Astrocyte (in vitro differentiated cells and primary cell): ENCODE measurements at regions not wholly inside any gene's neighbourhood (a gene's known extent, or its start where the extent isn't known, plus 50 kb on each side); places are given as distances from the start of the nearest gene placed in this dataset.

ENCODE experiments used
- DNase-seq: peaks from one replicate; pipeline ENCODE4 v3.0.0-alpha.2; 2010; ENCODE audit warnings: low read depth
- FAIRE-seq: peaks from 2 replicates; lab custom pipeline; 2011; peaks lifted over from hg19 to GRCh38; lab: Jason Lieb, UNC
- H2AFZ ChIP-seq: 2 replicates; pipeline ENCODE4 v1.6.0; 2012; ENCODE audit warnings: low read depth, low read length, inconsistent platforms
- H3K27ac ChIP-seq: 2 replicates; pipeline ENCODE4 v1.5.1; 2011; ENCODE audit warnings: low read depth, low read length, inconsistent platforms
- H3K27me3 ChIP-seq: 2 replicates; pipeline ENCODE4 v1.6.0; 2011; ENCODE audit warnings: low read length, inconsistent platforms; ENCODE audit not compliant: insufficient read depth
- H3K36me3 ChIP-seq: 2 replicates; pipeline ENCODE4 v1.5.1; 2011; ENCODE audit warnings: low read length, inconsistent platforms; ENCODE audit not compliant: insufficient read depth
- H3K4me1 ChIP-seq: 2 replicates; pipeline ENCODE4 v1.5.1; 2011; ENCODE audit warnings: low read length, inconsistent platforms; ENCODE audit not compliant: insufficient read depth
- H3K4me2 ChIP-seq: 2 replicates; pipeline ENCODE4 v1.6.0; 2012; ENCODE audit warnings: low read length, inconsistent platforms
- H3K4me3 ChIP-seq: 2 replicates; pipeline ENCODE4 v1.5.1; 2011; ENCODE audit warnings: low read depth, mild to moderate bottlenecking, low read length, inconsistent platforms; ENCODE audit not compliant: insufficient read depth
- H3K79me2 ChIP-seq: 2 replicates; pipeline ENCODE4 v1.6.0; 2012; ENCODE audit warnings: mild to moderate bottlenecking, low read length, inconsistent platforms; ENCODE audit not compliant: insufficient read depth
- H3K9ac ChIP-seq: 2 replicates; pipeline ENCODE4 v1.6.0; 2012; ENCODE audit warnings: mild to moderate bottlenecking, low read length, inconsistent platforms
- H3K9me3 ChIP-seq: 2 replicates; pipeline ENCODE4 v1.5.1; 2012; ENCODE audit warnings: low read depth, mild to moderate bottlenecking, low read length, inconsistent platforms; ENCODE audit not compliant: insufficient read depth
- H4K20me1 ChIP-seq: 2 replicates; pipeline ENCODE4 v1.6.0; 2012; ENCODE audit warnings: low read length, inconsistent platforms; ENCODE audit not compliant: insufficient read depth
- H3K27ac Mint-ChIP-seq: one replicate; pipeline ENCODE4 v1.8.0; 2021; ENCODE audit warnings: mild to moderate bottlenecking, mixed read lengths; ENCODE audit not compliant: unreplicated experiment
- H3K27me3 Mint-ChIP-seq: one replicate; pipeline ENCODE4 v1.8.0; 2021; ENCODE audit warnings: low read depth, mixed read lengths; ENCODE audit not compliant: unreplicated experiment
- H3K36me3 Mint-ChIP-seq: one replicate; pipeline ENCODE4 v1.8.0; 2021; ENCODE audit warnings: low read depth, mixed read lengths; ENCODE audit not compliant: unreplicated experiment
- H3K4me1 Mint-ChIP-seq: one replicate; pipeline ENCODE4 v1.8.0; 2021; ENCODE audit warnings: low read depth, mixed read lengths; ENCODE audit not compliant: unreplicated experiment
- H3K4me3 Mint-ChIP-seq: one replicate; pipeline ENCODE4 v1.8.0; 2021; ENCODE audit warnings: mild to moderate bottlenecking, moderate library complexity, mixed read lengths; ENCODE audit not compliant: unreplicated experiment
- H3K9me3 Mint-ChIP-seq: one replicate; pipeline ENCODE4 v1.8.0; 2021; ENCODE audit warnings: mild to moderate bottlenecking, mixed read lengths; ENCODE audit not compliant: unreplicated experiment
- EZH2 ChIP-seq: IDR thresholded peaks from 2 replicates; pipeline ENCODE4 v1.6.1; 2012; ENCODE audit warnings: mild to moderate bottlenecking, low read length, inconsistent platforms; ENCODE audit not compliant: insufficient read depth
- TF ChIP-seq, protein P1 (sequence below): IDR thresholded peaks from 2 replicates; pipeline ENCODE4 v1.5.1; 2011; ENCODE audit warnings: low read depth, mild to moderate bottlenecking, inconsistent platforms, low read length, moderate library complexity; ENCODE audit not compliant: insufficient read depth

DNA sequence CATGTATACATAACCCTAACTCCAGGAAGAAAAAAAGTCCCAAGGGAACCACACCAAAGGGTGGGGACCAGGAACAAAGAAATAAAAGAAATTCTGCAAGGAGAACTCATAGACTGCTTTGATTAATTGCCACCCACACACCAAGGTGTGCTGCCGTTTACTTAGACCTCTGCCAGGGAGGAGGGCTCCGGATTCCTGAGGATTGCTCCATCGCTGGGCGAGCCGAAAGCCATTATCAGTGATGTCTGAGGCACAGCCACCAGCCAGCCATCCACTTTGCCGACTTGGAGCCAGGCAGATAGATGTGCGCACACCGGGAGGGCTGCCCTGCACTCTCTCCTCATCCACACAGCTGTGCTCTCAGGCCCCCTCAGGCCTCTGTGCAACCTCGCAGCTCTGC lies 272.7 kb upstream of the FOXQ1 start:
- Histone ChIP-seq H3K27me3 (peaks cover 11% of the 10 kb centered on the region), H3K4me3 (no peak overlapping the region), H3K9me3 (no peaks in the 10 kb centered on the region), H3K4me1 (no peaks in the 10 kb centered on the region), H3K27ac (no peak overlapping the region), H3K4me2 (no peak overlapping the region), H3K79me2 (no peaks in the 10 kb centered on the region), H4K20me1 (no peaks in the 10 kb centered on the region), H3K9ac (no peak overlapping the region), H2AFZ (no peak overlapping the region), H3K36me3 (no peaks in the 10 kb centered on the region)
- H3K27ac Mint-ChIP-seq = no peak overlapping the region
- no peak overlapping the region for H3K4me3 Mint-ChIP-seq
- H3K27me3 Mint-ChIP-seq = peaks cover 67% of the 10 kb centered on the region
- no peaks in the 10 kb centered on the region for H3K4me1 Mint-ChIP-seq
- H3K9me3 Mint-ChIP-seq = peaks cover 2% of the 10 kb centered on the region
- DNase-seq = no peak
- no peak for FAIRE-seq
- no peak for TF ChIP-seq EZH2
- TF ChIP-seq, protein P1, sequence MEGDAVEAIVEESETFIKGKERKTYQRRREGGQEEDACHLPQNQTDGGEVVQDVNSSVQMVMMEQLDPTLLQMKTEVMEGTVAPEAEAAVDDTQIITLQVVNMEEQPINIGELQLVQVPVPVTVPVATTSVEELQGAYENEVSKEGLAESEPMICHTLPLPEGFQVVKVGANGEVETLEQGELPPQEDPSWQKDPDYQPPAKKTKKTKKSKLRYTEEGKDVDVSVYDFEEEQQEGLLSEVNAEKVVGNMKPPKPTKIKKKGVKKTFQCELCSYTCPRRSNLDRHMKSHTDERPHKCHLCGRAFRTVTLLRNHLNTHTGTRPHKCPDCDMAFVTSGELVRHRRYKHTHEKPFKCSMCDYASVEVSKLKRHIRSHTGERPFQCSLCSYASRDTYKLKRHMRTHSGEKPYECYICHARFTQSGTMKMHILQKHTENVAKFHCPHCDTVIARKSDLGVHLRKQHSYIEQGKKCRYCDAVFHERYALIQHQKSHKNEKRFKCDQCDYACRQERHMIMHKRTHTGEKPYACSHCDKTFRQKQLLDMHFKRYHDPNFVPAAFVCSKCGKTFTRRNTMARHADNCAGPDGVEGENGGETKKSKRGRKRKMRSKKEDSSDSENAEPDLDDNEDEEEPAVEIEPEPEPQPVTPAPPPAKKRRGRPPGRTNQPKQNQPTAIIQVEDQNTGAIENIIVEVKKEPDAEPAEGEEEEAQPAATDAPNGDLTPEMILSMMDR = no peak
- no peaks in the 10 kb centered on the region for H3K36me3 Mint-ChIP-seq

DNA sequence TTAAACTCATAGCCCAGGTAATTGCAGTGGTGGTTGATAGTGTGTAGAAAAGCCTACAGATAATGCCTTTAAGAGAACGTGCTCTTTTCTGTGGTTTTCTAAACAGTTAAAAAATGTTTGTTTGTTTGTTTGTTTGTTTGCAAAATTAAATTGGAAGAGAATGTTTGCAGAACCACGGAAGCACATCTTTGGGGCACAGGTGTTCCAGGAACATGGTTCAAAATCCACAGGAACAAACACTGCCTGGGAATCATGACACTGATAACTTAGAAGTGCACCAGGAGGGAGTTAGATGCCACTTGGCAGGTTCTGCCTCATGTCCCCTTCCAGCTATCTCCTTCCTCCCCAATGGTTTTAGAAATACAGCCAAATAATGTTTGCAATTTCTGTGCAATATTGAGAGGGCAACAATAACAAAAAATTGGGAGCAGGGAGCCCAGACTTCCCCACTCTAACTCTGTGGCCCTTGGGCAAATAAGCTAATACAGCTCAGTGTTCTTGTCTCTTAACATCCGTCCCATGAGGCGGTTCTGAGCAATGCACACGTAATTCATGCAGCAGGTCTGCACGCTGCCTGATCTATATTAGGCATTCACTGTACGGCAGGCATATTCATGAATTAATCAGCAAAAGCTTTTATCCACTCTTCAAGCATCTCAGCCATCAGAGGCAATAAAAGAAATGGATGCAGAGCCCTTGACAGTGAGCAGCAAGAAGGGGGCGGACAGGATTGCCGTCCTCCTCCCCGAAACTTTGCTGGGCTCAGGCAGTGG lies 274.3 kb upstream of the FOXQ1 start:
- Mint-ChIP-seq H3K36me3 (no peaks in the 10 kb centered on the region), H3K9me3 (peaks cover 2% of the 10 kb centered on the region), H3K27ac (no peak overlapping the region), H3K4me1 (no peaks in the 10 kb centered on the region), H3K4me3 (no peak overlapping the region), H3K27me3 (peaks cover 53% of the 10 kb centered on the region)
- FAIRE-seq (no peak), DNase-seq (no peak)
- no peaks in the 10 kb centered on the region for H3K79me2 ChIP-seq
- H3K4me1 ChIP-seq = no peaks in the 10 kb centered on the region
- no peak for TF ChIP-seq EZH2
- TF ChIP-seq, protein P1 = no peak
- no peak overlapping the region for H3K27ac ChIP-seq
- H3K9ac ChIP-seq = no peak overlapping the region
- H2AFZ ChIP-seq = no peak overlapping the region
- H4K20me1 ChIP-seq = no peaks in the 10 kb centered on the region
- H3K4me2 ChIP-seq = no peak overlapping the region
- H3K36me3 ChIP-seq = no peaks in the 10 kb centered on the region
- no peak overlapping the region for H3K4me3 ChIP-seq
- peaks cover 10% of the 10 kb centered on the region for H3K27me3 ChIP-seq
- H3K9me3 ChIP-seq = no peaks in the 10 kb centered on the region

DNA sequence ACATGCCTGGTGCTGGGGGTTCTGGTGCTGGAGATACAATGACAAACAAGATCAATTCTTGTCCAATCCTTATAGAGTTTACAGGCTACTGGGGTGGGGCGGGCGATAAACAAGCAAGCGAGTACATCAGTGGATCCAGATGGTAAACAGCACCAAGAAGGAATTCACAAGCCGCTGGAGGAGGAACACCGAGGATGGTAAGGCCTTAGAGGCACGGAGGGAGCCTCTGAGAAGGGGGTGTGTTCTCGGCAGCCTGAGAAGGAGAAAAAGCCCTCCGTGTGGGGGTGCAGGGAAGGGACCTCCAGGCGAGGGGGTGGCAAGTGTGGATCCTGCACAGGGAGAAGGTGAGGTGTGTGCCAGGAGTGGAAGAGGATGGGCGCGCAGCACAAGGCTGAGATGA lies 276.5 kb upstream of the FOXQ1 start:
- H4K20me1 ChIP-seq = no peaks in the 10 kb centered on the region
- H3K4me1 ChIP-seq = no peaks in the 10 kb centered on the region
- H3K36me3 ChIP-seq = no peaks in the 10 kb centered on the region
- no peak overlapping the region for H3K4me2 ChIP-seq
- H3K9ac ChIP-seq = no peak overlapping the region
- TF ChIP-seq, protein P1 = no peak
- no peak for TF ChIP-seq EZH2
- H3K79me2 ChIP-seq = no peaks in the 10 kb centered on the region
- peaks cover 10% of the 10 kb centered on the region for H3K27me3 ChIP-seq
- Mint-ChIP-seq H3K27me3 (peaks cover 36% of the 10 kb centered on the region), H3K4me3 (no peak overlapping the region), H3K36me3 (no peaks in the 10 kb centered on the region), H3K27ac (no peak overlapping the region), H3K4me1 (no peaks in the 10 kb centered on the region), H3K9me3 (no peaks in the 10 kb centered on the region)
- no peak for DNase-seq
- H3K9me3 ChIP-seq = no peaks in the 10 kb centered on the region
- H3K27ac ChIP-seq = no peak overlapping the region
- FAIRE-seq = no peak
- no peak overlapping the region for H2AFZ ChIP-seq
- no peak overlapping the region for H3K4me3 ChIP-seq
